DND-41 (cell line): ENCODE measurements at regions not wholly inside any gene's neighbourhood (a gene's known extent, or its start where the extent isn't known, plus 50 kb on each side); places are given as distances from the start of the nearest gene placed in this dataset.

Experiments
- CTCF ChIP-seq: IDR thresholded peaks from 2 replicates; pipeline ENCODE4 v1.5.1; 2012; ENCODE audit warnings: borderline replicate concordance, low read length, moderate library complexity, mild to moderate bottlenecking; ENCODE audit not compliant: poor library complexity, severe bottlenecking; ENCODE audit errors: extremely low read depth
- EZH2 ChIP-seq: IDR thresholded peaks from 3 replicates; pipeline ENCODE4 v1.6.1; 2012; ENCODE audit warnings: borderline replicate concordance, low read depth, mild to moderate bottlenecking, moderate library complexity, low read length, inconsistent platforms; ENCODE audit not compliant: severe bottlenecking

GRCh38 chrX:35439692-35440091 is 358.4 kb upstream of the MAGEB16 start:
- TF ChIP-seq CTCF (no peak), EZH2 (no peak)
